Type B pancreatic cell (in vitro differentiated cells): ENCODE measurements at regions not wholly inside any gene's neighbourhood (a gene's known extent, or its start where the extent isn't known, plus 50 kb on each side); places are given as distances from the start of the nearest gene placed in this dataset.
"Not testable (repeated sequence)": the region's sequence is repeated elsewhere in the genome, so short reads cannot be mapped to it uniquely, and the experiment has no call there.

ENCODE experiments used
- DNase-seq: peaks from one replicate; pipeline ENCODE4 v3.0.0; 2021; ENCODE audit warnings: mixed read lengths; ENCODE audit not compliant: unreplicated experiment; ENCODE audit errors: extremely low spot score
- H3K27ac Mint-ChIP-seq: 2 replicates; pipeline ENCODE4 v1.8.0; 2021; ENCODE audit warnings: mild to moderate bottlenecking, mixed read lengths
- H3K27me3 Mint-ChIP-seq: 2 replicates; pipeline ENCODE4 v1.8.0; 2021; ENCODE audit warnings: mixed read lengths
- H3K36me3 Mint-ChIP-seq: 2 replicates; pipeline ENCODE4 v1.8.0; 2021; ENCODE audit warnings: mixed read lengths
- H3K4me1 Mint-ChIP-seq: one replicate; pipeline ENCODE4 v1.8.0; 2021; ENCODE audit warnings: mixed read lengths; ENCODE audit not compliant: unreplicated experiment
- H3K4me3 Mint-ChIP-seq: 2 replicates; pipeline ENCODE4 v1.8.0; 2021; ENCODE audit warnings: mild to moderate bottlenecking, mixed read lengths
- H3K9me3 Mint-ChIP-seq: 2 replicates; pipeline ENCODE4 v1.8.0; 2021; ENCODE audit warnings: mixed read lengths
- TF ChIP-seq, protein P1 (sequence below): fragments of 200-600 bp; sonication (generic); conservative IDR thresholded peaks from 2 replicates; pipeline ENCODE4 v1.5.0; 2021; ENCODE audit warnings: antibody characterized with exemption, mild to moderate bottlenecking

DNA sequence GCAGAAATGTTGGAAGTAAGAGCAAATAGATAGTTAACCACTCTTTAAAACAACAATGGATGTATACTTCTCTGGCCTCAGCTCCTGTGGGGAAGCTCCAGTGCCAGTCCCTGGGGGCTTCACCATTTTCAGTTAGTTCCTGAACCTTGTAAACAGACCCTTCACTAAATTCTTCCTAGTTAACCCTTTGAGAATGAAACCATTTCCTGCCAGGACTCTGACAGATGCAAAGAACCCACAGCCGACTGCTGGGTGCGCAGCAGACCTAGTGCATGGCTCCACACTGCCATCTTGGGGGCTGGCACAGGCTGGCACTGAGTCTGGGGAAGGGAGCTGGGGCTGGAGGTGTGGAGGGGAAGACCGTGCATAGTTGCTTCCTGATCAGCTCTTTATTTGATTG lies 244.4 kb downstream of the CEP170 start:
- not testable (repeated sequence) for H3K27me3 Mint-ChIP-seq, DNase-seq, H3K9me3 Mint-ChIP-seq, H3K36me3 Mint-ChIP-seq, H3K27ac Mint-ChIP-seq, H3K4me3 Mint-ChIP-seq, H3K4me1 Mint-ChIP-seq
- TF ChIP-seq, protein P1, sequence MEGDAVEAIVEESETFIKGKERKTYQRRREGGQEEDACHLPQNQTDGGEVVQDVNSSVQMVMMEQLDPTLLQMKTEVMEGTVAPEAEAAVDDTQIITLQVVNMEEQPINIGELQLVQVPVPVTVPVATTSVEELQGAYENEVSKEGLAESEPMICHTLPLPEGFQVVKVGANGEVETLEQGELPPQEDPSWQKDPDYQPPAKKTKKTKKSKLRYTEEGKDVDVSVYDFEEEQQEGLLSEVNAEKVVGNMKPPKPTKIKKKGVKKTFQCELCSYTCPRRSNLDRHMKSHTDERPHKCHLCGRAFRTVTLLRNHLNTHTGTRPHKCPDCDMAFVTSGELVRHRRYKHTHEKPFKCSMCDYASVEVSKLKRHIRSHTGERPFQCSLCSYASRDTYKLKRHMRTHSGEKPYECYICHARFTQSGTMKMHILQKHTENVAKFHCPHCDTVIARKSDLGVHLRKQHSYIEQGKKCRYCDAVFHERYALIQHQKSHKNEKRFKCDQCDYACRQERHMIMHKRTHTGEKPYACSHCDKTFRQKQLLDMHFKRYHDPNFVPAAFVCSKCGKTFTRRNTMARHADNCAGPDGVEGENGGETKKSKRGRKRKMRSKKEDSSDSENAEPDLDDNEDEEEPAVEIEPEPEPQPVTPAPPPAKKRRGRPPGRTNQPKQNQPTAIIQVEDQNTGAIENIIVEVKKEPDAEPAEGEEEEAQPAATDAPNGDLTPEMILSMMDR = peak; percentile 26

DNA sequence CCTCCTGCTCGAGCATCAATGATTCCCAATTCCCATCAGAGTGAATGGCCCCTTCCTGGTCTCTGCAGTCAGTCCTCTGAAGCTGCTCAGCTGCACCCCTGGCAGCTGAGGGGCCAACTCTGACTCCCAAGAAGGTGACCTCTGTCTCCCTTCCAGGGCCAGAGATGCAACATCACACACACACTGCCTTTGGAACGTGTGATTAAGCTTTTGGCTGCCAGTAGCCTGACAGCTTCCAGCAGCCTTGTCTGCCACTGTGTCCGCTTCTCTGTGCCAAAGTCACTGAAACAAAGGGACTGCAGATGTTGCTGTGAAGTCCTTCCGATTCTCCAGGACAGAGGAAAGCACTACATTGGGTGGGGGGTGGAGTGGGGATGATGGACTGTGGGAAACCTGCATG lies 254.1 kb downstream of the CEP170 start:
- not testable (repeated sequence) for H3K27ac Mint-ChIP-seq, H3K9me3 Mint-ChIP-seq, H3K36me3 Mint-ChIP-seq, DNase-seq, H3K4me3 Mint-ChIP-seq, H3K27me3 Mint-ChIP-seq, H3K4me1 Mint-ChIP-seq

DNA sequence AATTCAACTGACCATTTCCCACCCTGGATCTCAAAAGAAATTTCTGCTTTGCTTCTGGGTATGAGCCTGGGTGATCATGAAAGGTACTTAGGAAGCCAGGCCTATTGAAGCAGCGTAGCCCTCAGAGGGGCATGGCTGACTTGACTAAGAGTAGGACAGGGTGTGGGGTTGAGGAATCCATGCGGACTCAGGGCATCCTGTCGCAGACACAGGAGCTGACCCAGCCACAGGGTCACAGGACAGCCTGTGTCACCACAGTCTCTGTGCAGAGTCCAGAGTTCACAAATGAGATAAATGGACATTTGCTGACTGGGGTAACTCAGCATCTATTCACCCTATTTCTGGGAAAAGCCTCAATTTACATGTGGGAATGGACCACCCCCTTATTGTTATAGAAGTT lies 262.3 kb downstream of the CEP170 start:
- not testable (repeated sequence) for H3K4me1 Mint-ChIP-seq, DNase-seq, H3K27me3 Mint-ChIP-seq, H3K4me3 Mint-ChIP-seq, H3K36me3 Mint-ChIP-seq, H3K9me3 Mint-ChIP-seq, H3K27ac Mint-ChIP-seq

DNA sequence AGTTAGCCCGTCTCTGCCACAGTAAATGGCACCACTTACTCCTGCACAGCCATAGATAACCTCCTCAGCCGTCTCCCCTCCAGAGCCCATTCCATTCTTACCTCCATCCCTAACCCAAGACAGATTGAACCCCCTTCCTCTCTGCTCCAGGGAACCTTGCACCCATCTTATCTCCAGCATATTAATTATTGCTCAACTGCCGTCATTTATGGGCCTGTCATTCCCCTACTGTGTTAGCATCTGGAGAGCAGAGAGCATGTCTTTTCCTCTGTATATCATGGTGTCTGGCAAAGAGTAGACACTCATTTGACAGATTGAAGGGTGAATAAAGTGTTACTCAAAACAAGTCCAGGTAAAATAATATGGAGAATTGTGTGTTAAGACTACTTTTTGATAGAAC lies 270.0 kb downstream of the CEP170 start:
- not testable (repeated sequence) for H3K9me3 Mint-ChIP-seq, DNase-seq

DNA sequence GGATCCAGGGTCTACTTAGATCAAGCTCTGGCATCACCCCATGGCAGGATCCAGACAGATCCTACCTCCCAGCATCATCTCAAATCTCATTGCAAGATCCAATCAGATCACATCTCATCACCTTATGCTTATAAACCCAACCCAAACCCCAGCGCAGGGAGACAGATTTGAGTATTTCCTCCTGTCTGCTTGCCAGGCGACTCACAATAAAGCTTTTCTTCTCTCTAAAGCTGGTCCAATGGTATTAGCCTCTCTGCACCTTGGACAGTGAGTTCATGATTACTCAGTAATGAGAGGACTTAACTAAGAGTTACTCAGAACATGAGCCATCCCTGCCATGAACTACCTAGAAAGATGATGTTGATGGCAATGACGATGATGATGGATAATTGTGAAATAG lies 281.7 kb downstream of the CEP170 start:
- H3K4me1 Mint-ChIP-seq, H3K9me3 Mint-ChIP-seq, DNase-seq, H3K4me3 Mint-ChIP-seq, H3K36me3 Mint-ChIP-seq, H3K27ac Mint-ChIP-seq, H3K27me3 Mint-ChIP-seq: not testable (repeated sequence)

More for the DNA sequence above, 270.0 kb downstream of the CEP170 start:
- not testable (repeated sequence) for H3K27ac Mint-ChIP-seq, H3K4me1 Mint-ChIP-seq, H3K36me3 Mint-ChIP-seq, H3K27me3 Mint-ChIP-seq, H3K4me3 Mint-ChIP-seq

DNA sequence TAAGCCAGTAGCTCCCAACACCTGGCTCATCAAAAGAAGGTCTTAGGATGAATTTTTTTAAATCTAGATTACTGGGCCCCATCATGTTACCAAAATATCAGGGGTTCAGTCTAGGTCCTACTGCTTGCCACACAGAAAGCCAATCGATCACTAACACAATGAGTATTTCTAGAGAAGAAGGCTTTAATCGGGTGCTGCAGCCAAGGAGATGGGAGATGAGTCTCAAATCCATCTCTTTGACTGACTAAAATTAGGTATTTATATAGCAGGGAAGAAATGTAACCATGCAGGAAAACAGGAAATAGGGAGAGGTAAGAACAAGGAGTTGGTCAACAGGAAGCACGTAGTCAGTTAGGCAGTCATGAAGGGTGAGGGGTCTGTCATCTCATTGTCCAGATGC lies 288.2 kb downstream of the CEP170 start:
- Mint-ChIP-seq H3K4me1 (no peaks in the 10 kb centered on the region), H3K36me3 (no peaks in the 10 kb centered on the region), H3K27me3 (peaks cover 6% of the 10 kb centered on the region), H3K27ac (no peak overlapping the region), H3K9me3 (peaks cover 4% of the 10 kb centered on the region), H3K4me3 (no peak overlapping the region)
- TF ChIP-seq, protein P1 = no peak
- DNase-seq = no peak

DNA sequence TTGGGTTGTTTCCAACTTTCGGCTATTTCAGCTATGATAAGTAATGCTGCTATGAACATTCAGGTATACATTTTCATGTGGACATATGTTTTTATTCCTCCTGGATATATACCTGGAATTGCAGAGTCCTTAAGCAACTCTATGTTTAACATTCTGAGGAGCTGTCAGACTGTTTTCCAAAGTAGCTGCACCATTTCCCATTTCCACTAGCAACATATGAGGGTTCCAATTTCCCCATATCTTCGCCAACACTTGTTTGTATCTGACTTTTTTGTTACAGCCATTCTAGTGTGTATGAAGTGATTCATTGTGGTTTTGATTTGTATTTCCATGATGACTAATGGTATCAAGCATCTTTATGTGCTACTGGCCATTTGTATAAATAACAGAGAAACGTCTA lies 295.7 kb downstream of the CEP170 start:
- H3K9me3 Mint-ChIP-seq, H3K4me3 Mint-ChIP-seq, H3K27ac Mint-ChIP-seq, H3K27me3 Mint-ChIP-seq, DNase-seq, H3K4me1 Mint-ChIP-seq, H3K36me3 Mint-ChIP-seq: not testable (repeated sequence)

DNA sequence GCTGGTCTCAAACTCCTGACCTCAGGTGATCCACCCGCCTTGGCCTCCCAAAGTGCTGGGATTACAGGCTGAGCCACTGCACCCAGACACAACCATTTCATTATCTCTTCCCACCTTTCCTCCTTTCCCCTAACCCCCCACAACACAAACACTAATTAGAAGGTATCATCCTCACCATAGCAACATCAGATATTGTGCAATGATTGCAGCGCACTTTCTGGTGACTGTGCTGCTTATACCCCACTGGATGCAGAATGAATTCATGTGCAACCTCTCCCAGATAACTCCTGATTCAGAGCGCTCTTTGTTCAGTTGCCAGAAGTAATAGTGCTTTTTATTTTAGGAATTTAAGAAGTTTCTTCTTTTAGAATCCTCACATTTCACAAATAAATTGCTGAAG lies 300.1 kb downstream of the CEP170 start:
- not testable (repeated sequence) for H3K27me3 Mint-ChIP-seq, DNase-seq, H3K9me3 Mint-ChIP-seq, H3K36me3 Mint-ChIP-seq, H3K4me1 Mint-ChIP-seq, H3K4me3 Mint-ChIP-seq, H3K27ac Mint-ChIP-seq

DNA sequence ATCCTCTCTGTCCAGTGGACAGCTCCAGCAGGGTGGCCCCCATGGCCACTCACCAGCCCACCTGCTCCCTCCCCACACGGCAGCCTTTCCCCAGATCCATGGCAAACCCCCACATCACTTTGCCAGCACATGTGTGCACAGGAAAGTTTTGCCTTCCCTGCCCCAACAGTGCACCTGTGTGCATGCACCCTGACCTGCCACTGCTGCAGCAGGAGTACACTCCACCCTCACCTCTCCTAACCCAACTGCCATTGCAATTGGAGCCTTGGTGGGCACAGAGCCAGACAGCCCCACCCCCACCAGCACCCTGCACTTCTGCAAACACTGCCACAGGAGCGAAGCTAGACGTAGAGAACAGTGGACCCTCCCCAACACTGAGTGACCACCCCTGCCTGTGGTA lies 308.9 kb downstream of the CEP170 start:
- no peak for DNase-seq
- no peak overlapping the region for H3K27ac Mint-ChIP-seq
- no peak overlapping the region for H3K4me3 Mint-ChIP-seq
- no peaks in the 10 kb centered on the region for H3K36me3 Mint-ChIP-seq
- TF ChIP-seq, protein P1 = no peak
- H3K9me3 Mint-ChIP-seq = peaks cover 5% of the 10 kb centered on the region
- H3K4me1 Mint-ChIP-seq = no peaks in the 10 kb centered on the region
- H3K27me3 Mint-ChIP-seq = peaks cover 9% of the 10 kb centered on the region
